Stimulated activated CD4-positive, alpha-beta T cell treated with anti-CD3 and anti-CD28 coated beads, TNF-alpha, amount 100 ng/mL, for 1 hour (primary cell): ENCODE measurements at regions not wholly inside any gene's neighbourhood (a gene's known extent, or its start where the extent isn't known, plus 50 kb on each side); places are given as distances from the start of the nearest gene placed in this dataset.
"Not testable (repeated sequence)": the region's sequence is repeated elsewhere in the genome, so short reads cannot be mapped to it uniquely, and the experiment has no call there.

Experiments used
- DNase-seq, 3 donors: peaks; one replicate each; pipeline ENCODE4 v3.0.0-alpha.2; 2020; ENCODE audit warnings: low read depth in 3 of 3, low spot score in 1 of 3

GRCh38 chr12:131622422-131622955 lies 88.4 kb upstream of the SFSWAP start:
- DNase-seq = no peak

DNA sequence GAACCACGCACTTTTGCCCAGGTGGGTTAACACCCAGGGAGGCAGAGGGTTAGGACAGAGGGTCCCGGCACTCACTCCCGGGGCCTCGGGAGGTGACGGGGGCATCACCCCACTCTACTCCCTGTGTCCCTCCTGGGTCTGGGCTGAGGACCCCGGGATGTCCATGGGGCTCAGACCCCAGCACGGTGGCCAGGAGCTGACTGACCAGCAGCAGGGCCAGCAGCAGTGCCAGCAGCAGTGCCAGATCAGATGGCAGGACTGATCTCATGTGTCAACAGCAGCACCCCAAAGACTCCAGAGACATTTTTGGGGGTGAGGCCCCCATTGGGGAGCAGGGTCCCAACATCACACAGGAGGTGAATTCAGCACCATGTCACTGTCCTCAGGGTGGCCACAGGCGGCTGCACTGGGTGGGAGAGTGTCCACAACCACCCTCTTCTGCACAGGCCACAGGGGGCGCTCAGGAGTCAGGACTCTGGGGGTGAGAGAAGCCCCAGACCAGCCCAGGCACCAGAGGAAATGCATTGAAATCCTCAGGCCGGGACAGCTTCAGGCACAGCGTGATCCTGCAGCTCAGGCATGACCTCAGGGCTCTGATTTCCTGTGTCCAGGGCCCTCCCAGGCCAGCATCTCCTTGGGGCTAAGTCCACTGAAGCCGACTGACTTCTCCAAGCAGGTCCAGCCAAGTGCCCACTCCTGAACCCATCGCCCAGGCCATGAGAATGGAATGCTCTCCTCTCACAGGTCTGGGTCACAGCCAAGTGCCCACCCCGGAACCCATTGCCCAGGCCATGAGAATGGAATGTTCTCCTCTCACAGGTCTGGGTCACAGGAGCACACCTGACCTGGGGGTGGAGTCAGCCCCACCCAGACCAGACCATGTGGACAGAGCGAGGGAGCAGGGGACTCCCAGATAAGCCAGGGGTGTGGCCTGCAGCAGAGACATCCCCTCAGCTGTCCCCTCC lies 87.2 kb upstream of the SFSWAP start:
- not testable (repeated sequence) for DNase-seq

DNA sequence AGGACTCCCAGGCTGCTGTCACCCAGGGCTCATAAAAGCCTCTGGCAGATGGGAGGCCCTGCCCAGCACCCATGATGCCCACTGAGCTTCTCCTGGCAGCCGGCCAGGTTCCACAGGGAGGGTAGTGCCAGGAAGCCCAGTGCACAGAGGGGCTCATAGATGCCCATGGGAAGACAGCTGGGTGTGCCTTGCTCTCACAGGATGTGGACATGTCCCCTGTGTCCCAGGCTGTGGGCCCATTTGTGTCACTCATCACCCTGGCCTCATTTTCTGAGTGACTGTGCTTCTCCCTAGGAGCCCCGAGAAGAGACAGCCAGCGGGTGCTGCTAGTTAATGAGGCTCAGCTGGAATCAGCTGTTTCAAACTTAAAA lies 86.5 kb upstream of the SFSWAP start:
- DNase-seq = not testable (repeated sequence)

DNA sequence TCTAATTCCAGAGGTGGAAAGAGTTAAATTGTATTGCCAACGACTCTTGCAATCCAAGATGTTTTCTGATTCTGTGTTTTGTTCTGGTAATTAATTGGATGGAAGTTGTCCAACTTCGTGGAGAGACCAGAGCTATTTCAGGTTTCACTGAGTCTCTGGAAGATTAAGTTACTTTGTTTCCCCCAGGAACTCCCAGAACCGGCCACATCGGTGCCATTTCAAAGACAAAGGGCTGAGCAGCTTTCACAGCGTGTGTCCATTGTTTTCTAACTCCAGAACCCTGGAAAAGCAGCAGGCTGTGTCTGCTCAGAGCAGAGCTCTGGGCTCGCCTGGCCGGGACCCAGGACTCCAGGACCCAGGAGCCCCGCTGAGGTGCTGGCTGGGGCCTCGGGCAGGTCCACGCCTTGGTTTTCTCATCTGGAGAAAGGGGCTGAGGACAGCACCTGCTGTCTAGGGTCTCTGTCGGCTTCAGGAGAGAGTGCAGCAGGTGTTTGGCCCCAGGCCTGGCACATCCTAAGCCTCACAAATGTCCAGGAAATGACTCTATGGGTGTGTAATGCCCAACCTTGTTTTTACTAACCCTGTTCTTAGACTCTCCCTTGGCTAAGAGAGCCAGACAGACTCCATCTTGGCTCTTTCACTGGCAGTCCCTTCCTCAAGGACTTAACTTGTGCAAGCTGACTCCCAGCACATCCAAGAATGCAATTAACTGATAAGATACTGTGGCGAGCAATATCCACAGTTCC lies 86.0 kb upstream of the SFSWAP start:
- DNase-seq = not testable (repeated sequence)

- DNase-seq = not testable (repeated sequence)
Measured at GRCh38 chr12:131625966-131626722, 84.7 kb upstream of the SFSWAP start.

- not testable (repeated sequence) for DNase-seq
Measured at GRCh38 chr12:131627151-131628022, 83.5 kb upstream of the SFSWAP start.

DNA sequence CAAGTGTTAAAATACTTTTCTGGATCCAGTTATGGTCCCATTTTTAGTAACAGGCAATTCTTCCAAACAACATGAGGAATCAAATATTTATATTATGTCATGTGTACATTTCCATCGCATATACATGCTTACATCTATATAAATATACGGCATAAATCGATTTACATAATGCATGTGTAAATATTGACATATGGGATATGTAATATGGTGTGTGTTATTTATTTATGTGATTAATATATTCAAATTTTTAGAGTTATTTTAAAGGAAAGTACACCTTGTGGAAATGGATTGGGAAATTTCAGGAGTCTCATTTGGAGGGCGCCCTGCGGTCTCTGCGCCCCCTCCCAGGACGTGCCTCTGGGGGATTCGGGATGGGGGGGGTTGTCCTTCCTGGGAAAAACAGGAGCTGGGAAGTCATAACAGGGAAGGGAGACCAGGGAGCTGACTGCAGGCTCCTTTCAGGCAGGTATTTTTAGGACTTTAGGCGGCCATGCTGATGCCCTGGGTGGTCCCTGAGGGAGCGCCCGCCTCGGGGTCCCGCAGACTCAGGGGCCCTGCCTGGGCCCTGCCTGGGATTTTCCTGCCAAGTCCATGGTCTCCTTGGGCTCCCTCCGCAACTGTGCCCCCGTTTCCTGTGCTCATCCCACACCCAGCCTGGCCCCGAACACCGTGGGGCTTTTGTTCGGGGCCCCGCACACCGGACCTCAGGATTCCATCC lies 82.7 kb upstream of the SFSWAP start:
- no peak for DNase-seq

- DNase-seq = no peak
Measured at GRCh38 chr12:131628766-131629448, 82.0 kb upstream of the SFSWAP start.

GRCh38 chr12:131631230-131631629 lies 79.7 kb upstream of the SFSWAP start:
- no peak for DNase-seq

DNA sequence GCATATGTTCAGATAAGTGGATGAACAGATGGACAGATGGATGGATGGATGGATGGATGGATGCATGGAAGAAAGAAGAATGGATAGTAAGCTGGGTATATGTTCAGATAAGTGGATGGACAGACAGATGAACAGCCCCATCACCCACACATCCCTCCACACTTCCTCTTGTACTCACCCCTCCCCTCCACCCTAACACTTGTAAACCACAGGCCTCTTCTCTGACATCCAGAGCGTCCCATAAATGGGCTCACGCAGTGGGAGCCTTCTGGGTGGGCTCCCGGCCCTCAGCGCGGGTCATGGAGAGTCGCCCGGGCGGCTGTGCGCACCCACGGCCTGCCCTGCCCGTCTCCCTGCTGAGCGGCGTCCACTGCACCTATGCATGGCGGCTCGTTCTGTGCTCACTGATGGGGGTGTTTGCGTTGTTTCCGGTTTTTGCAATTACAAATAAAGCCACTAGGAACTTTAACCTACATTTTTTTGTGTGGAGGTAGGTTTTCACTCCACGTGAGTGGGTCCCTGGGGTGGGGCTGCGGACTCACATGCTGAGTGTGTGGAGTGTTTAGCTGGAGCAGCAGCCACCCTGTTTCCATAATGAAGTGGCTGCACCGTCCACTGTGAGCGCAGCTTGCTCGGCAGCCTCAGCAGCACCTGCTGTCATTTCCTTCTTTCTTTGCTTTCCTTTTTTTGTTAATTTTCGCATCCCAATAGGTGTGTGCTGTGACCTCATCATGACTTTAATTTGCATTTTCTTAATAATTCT lies 78.8 kb upstream of the SFSWAP start:
- DNase-seq = not testable (repeated sequence)

DNA sequence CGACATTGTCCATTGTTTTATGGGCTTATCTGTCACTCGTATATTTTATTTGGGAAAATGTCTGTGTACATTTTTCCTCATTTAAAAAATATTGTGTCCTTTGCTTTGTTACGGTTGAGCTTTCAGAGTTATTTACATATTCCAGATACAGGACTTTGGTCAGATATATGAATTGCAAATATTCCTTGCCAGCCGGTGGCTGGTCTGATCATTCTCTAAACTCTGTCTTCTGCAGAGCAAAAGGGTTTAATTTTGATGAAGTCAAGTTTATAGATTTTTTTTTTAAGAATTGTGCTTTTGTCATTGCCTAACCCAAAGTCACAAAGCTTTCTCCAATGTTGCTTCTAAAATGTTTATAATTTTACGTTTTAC lies 78.3 kb upstream of the SFSWAP start:
- DNase-seq = not testable (repeated sequence)

DNA sequence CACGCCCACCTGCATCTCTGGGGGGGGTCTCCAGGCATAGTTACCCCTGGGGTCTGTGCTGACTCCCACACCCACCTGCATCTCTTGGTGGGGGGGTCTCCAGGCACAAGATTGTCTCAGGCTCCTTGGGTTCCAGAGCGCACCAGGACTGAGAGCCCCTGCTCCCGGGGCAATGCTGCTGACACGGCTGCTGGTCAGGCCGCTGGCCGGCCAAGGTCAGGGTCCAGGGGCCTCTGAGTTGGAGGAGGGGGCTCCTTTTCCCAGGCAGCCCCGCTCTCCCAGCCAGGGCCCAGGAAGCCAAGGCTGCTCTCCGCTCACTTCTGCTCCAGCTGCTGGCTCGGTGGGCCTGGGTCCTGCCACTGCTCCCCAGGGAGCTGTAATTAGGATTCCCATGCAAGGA lies 77.3 kb upstream of the SFSWAP start:
- not testable (repeated sequence) for DNase-seq

DNA sequence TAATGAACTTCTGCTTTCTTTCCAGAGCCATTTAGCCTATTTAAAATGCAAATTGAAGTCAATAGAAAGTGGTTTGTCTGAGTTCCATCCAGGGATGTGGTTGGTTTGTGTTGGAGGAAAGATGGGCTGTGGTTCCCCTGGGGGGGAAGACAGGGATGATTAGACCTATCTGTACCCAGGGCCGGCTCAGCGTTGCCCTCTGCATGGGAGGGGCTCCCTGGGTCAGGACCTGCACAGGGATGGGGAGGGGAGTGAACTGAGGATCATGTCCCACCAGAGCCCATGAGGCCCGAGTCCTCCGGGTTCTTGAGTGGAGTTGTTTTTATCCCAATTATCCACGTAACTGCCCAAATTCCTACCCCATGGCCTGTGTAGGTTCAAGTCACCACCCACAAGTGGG lies 76.9 kb upstream of the SFSWAP start:
- no peak for DNase-seq

- not testable (repeated sequence) for DNase-seq
Measured at GRCh38 chr12:131635012-131635411, 75.9 kb upstream of the SFSWAP start.

DNA sequence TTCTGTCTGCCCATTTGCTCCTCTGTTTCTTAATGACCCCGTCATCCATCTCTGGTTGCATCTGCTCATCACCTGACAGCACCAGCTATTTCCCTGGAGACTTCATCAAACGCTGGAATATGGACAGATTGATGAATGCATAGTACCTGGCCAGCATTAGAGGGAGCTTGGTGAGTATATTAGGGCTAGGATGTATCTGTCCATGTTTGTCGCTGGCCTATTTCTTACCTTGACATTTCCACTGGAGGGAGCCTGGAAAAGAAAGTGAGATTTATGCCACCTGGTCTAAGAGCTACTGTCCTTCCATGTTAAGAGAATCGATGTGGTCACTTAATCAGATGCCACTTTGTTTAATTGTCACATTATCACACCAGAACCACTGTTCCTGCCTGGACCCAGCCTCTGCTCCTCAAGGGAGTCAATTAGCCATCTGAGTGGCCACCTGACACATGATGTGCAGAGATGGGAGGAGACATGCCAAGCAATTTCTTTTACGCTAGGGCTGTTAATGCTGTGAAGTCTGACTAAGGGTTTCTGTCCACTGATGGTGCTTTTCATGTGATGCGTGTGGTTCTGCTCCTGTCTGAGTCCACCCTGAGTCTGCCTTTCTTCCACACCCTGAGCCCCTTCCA lies 75.3 kb upstream of the SFSWAP start:
- DNase-seq = no peak

DNA sequence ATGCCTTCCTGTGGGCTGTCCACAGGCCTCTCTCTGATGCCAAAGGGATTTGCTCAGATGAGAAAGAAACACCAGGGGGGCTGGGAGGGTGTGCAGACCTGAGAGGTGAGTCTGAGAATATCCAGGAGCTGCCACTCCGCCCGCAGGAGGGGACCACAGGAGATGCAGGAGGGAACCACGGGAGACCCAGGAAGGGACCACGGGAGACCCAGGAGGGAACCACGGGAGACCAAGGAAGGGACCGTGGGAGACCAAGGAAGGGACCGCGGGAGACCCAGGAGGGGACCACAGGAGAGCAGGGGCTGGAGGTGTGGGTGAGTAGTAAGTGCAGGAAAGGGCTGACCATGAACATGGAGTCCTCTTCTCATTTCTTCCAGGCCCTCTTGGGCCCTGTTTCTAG lies 74.6 kb upstream of the SFSWAP start:
- no peak for DNase-seq

DNA sequence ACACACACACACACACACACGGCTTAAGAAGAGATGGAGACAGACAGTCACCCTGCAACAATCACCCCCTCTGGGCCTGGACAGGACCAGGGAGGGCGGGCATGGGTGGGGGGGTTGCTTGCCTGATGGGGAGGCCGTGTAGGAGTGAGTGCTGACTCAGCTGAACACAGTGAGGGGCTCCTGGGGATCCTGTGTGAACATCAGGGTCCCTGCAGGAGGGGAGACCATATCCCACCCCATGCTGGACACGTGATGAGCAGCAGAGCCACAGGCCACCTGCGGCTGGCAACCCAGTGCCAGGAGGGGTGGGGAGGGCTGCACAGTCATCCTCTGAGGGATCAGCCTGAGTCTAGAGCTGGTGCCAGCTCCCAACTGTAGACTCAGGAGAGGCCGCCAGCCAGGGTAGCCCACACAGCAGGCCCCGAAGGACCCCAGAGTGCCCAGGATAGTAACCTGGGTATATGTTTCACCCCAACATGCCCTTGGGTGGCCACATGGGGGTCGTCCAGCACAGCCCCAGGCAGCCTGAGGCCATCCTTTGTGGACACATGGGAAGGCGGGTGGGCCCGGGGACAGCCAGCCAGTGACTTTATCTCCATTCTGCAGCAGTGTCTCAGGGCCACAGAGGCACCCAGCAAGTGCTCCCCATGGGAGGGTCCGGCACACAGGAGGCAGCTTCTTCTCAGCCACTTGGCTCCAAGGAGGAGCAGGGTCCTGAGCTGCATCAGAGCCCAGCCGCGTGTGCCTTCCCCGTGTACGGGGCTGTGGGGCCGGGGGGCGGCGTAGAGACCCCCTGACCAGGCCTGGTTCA lies 73.7 kb upstream of the SFSWAP start:
- no peak for DNase-seq
